ENCODE measurements at regions not wholly inside any gene's neighbourhood (a gene's known extent, or its start where the extent isn't known, plus 50 kb on each side); places are given as distances from the start of the nearest gene placed in this dataset.

- TF ChIP-seq CTCF (IDR thresholded peaks at IDR 0.05), result no peak
- TF ChIP-seq POLR2A (IDR thresholded peaks at IDR 0.05), result no peak
- DNase-seq (no peak), ATAC-seq (no peak)
- Histone ChIP-seq H3K9me3 (no peaks in the 10 kb centered on the region), H3K36me3 (replicated peaks in 1 of 2; ENCODE audit: insufficient read depth in 1 of 2, low read depth in 2 of 2) (no peaks in the 10 kb centered on the region), H3K4me3 (no peak overlapping the region), H3K27ac (no peak overlapping the region), H3K4me1 (peaks cover 5% of the 10 kb centered on the region), H3K27me3 (no peaks in the 10 kb centered on the region)
- intact Hi-C loops (cut with DNase I), result no loop called here
- 71 to 72% methylated on average over 8 of the region's 8 CpGs for WGBS, 2 donors
These were observed 90.8 kb downstream of the FAM124B start for GRCh38 chr2:224310943-224311625.

GRCh38 chr2:224309176-224309575 lies 92.7 kb downstream of the FAM124B start:
- no peaks in the 10 kb centered on the region for H3K36me3 ChIP-seq (replicated peaks in 1 of 2; ENCODE audit: insufficient read depth in 1 of 2, low read depth in 2 of 2)
- ATAC-seq, result no peak
- intact Hi-C loops (cut with DNase I), result no loop called here

DNA sequence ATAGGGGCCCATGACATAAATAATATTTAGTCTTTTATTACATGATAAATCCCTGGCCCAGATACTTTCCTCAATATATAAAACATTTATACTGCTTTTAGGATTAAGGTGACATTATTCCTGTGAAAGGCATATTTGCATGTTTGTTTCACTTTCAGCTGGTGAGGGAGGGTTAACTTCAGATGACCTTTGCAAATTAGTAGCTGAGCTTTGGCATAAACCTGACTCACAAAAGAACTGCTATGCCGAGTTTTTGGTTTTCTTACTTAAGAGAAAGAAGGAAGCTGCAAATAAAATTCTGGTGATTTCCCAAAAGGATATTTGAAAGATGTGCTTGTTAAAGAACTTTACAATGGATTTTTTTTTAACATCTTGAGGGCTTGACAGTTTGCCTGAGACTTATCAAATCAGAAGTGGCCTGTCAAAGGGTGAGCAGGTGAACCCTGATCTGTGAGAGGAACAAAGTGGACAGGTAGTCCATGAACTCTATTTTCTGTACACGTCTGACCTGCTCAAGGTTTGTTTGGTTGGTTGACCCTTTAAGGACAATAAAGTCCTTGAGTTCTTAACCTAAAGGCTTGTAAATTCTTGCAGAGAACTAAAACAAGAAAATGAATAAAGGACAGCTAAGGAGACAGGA lies 93.5 kb downstream of the FAM124B start:
- H3K4me1 ChIP-seq, result peaks cover 5% of the 10 kb centered on the region
- H3K9me3 ChIP-seq, result no peaks in the 10 kb centered on the region
- H3K4me3 ChIP-seq, result no peak overlapping the region
- H3K27ac ChIP-seq, result no peak overlapping the region
- DNase-seq (no peak), ATAC-seq (no peak)
- no peaks in the 10 kb centered on the region for H3K27me3 ChIP-seq
- TF ChIP-seq CTCF (IDR thresholded peaks at IDR 0.05), result no peak
- intact Hi-C loops (cut with DNase I), result no loop called here
- WGBS, 2 donors, result 15 to 25% methylated on average over 2 of the region's 2 CpGs
- no peaks in the 10 kb centered on the region for H3K36me3 ChIP-seq (replicated peaks in 1 of 2; ENCODE audit: insufficient read depth in 1 of 2, low read depth in 2 of 2)

More at GRCh38 chr2:224309176-224309575, 92.7 kb downstream of the FAM124B start:
- H3K27ac ChIP-seq, result no peak overlapping the region
- H3K4me1 ChIP-seq, result peaks cover 5% of the 10 kb centered on the region
- DNase-seq, result no peak
- H3K4me3 ChIP-seq, result no peak overlapping the region
- H3K9me3 ChIP-seq, result no peaks in the 10 kb centered on the region
- TF ChIP-seq CTCF (IDR thresholded peaks at IDR 0.05), result no peak
- no peak for TF ChIP-seq POLR2A (IDR thresholded peaks at IDR 0.05)
- 86 to 88% methylated on average over 4 of the region's 4 CpGs for WGBS, 2 donors
- no peaks in the 10 kb centered on the region for H3K27me3 ChIP-seq

DNA sequence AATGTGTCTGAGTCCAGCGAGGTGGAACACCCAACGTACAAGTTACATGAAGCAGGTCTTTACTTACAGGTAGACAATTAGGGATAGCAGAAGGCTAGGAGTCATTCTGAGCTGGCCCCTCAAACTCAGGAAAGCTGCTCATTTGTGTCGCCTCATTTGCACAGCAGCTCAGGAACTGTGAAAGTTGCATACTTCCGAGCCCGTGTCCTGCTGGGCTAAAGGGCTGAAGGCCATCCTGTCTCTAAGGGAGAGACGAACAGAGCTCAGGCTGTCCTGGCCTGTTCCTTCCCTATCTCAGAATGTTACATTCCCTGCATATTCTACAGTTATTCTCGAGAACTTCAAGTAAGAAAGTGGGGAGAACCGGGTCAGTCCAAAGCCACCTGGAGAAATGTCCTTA lies 99.0 kb downstream of the FAM124B start:
- H3K9me3 ChIP-seq, result no peaks in the 10 kb centered on the region
- H3K36me3 ChIP-seq (replicated peaks in 1 of 2; ENCODE audit: insufficient read depth in 1 of 2, low read depth in 2 of 2), result no peaks in the 10 kb centered on the region
- DNase-seq (no peak), ATAC-seq (no peak)
- H3K4me3 ChIP-seq, result no peak overlapping the region
- intact Hi-C loops (cut with DNase I), result no loop called here
- H3K4me1 ChIP-seq, result no peaks in the 10 kb centered on the region
- no peak overlapping the region for H3K27ac ChIP-seq
- H3K27me3 ChIP-seq, result no peaks in the 10 kb centered on the region
- 68 to 73% methylated on average over 8 of the region's 8 CpGs for WGBS, 2 donors
- TF ChIP-seq POLR2A (IDR thresholded peaks at IDR 0.05) (no peak), CTCF (IDR thresholded peaks at IDR 0.05) (no peak)

- H3K27ac ChIP-seq, result no peak overlapping the region
- H3K4me3 ChIP-seq, result no peak overlapping the region
- H3K36me3 ChIP-seq (replicated peaks in 1 of 2; ENCODE audit: insufficient read depth in 1 of 2, low read depth in 2 of 2), result no peaks in the 10 kb centered on the region
- H3K4me1 ChIP-seq, result no peaks in the 10 kb centered on the region
- intact Hi-C loops (cut with DNase I), result no loop called here
- no peaks in the 10 kb centered on the region for H3K9me3 ChIP-seq
- ATAC-seq (no peak), DNase-seq (no peak)
- TF ChIP-seq POLR2A (IDR thresholded peaks at IDR 0.05), result no peak
- no peak for TF ChIP-seq CTCF (IDR thresholded peaks at IDR 0.05)
- H3K27me3 ChIP-seq, result no peaks in the 10 kb centered on the region
- 64% methylated on average over 6 of the region's 6 CpGs for WGBS, 2 donors
These were observed 107.9 kb downstream of the FAM124B start for GRCh38 chr2:224293976-224294375.
